Testis (tissue), 2 donors: ENCODE measurements at regions not wholly inside any gene's neighbourhood (a gene's known extent, or its start where the extent isn't known, plus 50 kb on each side); places are given as distances from the start of the nearest gene placed in this dataset.

Experiments
- POLR2A ChIP-seq: fragments of 450-650 bp; IDR thresholded peaks from one replicate; pipeline ENCODE4 v1.6.1; 2017; ENCODE audit warnings: antibody characterized with exemption, mild to moderate bottlenecking, moderate library complexity
- TF ChIP-seq, protein P1 (sequence below), 3 experiments: fragments of 450-650 bp in 2 of 3; fragments of 200-600 bp in 1 of 3; sonication (generic) in 1 of 3; IDR thresholded peaks; one replicate each; pipeline ENCODE4 v1.5.1; 2016 to 2019; ENCODE audit warnings: antibody characterized with exemption in 3 of 3, mild to moderate bottlenecking in 2 of 3, moderate library complexity in 1 of 3

DNA sequence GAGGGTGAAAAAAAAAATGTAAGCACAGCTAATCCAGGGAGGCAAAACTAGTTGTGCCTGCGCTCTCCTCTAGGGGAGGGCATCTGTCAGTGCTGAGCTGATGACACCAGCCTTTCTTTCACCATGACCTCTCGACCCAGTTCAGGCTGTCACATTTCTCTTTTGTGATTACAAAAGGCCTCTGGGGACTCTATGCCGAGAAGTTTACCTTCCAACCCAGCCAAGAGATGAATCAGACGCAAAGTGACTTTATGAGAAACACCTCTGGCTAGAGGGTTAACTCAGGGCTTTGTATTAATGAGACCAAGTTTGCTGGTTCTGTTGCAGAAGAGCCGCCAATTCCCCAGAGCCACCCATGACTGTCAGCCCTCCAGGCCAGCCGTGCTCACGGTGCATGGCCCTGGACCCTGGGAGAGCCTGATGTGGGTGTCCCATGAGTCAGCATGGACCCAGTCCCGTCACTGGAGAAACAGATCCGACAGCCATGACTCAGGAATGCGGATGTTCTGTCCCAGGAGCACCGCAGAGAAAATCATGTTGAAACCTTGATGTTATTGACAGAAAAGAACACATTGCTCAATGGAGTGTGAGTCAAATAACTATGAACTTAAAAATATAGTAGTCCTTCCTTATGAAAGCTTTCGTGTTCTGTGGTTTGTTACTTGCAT lies 437.2 kb downstream of the HS3ST3B1 start:
- TF ChIP-seq, protein P1, sequence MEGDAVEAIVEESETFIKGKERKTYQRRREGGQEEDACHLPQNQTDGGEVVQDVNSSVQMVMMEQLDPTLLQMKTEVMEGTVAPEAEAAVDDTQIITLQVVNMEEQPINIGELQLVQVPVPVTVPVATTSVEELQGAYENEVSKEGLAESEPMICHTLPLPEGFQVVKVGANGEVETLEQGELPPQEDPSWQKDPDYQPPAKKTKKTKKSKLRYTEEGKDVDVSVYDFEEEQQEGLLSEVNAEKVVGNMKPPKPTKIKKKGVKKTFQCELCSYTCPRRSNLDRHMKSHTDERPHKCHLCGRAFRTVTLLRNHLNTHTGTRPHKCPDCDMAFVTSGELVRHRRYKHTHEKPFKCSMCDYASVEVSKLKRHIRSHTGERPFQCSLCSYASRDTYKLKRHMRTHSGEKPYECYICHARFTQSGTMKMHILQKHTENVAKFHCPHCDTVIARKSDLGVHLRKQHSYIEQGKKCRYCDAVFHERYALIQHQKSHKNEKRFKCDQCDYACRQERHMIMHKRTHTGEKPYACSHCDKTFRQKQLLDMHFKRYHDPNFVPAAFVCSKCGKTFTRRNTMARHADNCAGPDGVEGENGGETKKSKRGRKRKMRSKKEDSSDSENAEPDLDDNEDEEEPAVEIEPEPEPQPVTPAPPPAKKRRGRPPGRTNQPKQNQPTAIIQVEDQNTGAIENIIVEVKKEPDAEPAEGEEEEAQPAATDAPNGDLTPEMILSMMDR (IDR thresholded peaks at IDR 0.05) = no peak
- no peak for TF ChIP-seq POLR2A
